H1 (cell line): ENCODE measurements at regions not wholly inside any gene's neighbourhood (a gene's known extent, or its start where the extent isn't known, plus 50 kb on each side); places are given as distances from the start of the nearest gene placed in this dataset.

Source experiments
- CTCF ChIA-PET: fragments of 300-600 bp; sonication (Branson Sonifier 250); formaldehyde crosslinking; loops from one replicate; lab custom pipeline; 2021; ENCODE audit not compliant: partially characterized antibody; lab: Charles Lee
- POLR2A ChIA-PET: fragments of 300-600 bp; sonication (Branson Sonifier 250); formaldehyde crosslinking; loops from one replicate; lab custom pipeline; 2021; ENCODE audit warnings: inconsistent platforms; ENCODE audit not compliant: partially characterized antibody; lab: Charles Lee
- DNase-seq, 2 experiments: peaks; one replicate each; pipeline versions ENCODE4 v3.0.0 to v3.0.0-alpha.2; 2010 to 2022; ENCODE audit warnings: low spot score in 2 of 2, low read depth in 1 of 2, mixed read lengths in 1 of 2
- FAIRE-seq: peaks from 2 replicates; lab custom pipeline; 2011; peaks lifted over from hg19 to GRCh38; lab: Jason Lieb, UNC
- H2AFZ ChIP-seq: 2 replicates; pipeline ENCODE4 v1.8.1; 2012; ENCODE audit warnings: low read length, inconsistent platforms
- H2AK5ac ChIP-seq: 2 replicates; pipeline ENCODE4 v1.6.1; 2013; ENCODE audit warnings: low read depth, low read length
- H2BK120ac ChIP-seq: replicated peaks from 2 replicates; pipeline ENCODE3; 2013; ENCODE audit warnings: low read depth, low read length, inconsistent platforms
- H2BK12ac ChIP-seq: 2 replicates; pipeline ENCODE4 v1.6.1; 2013; ENCODE audit warnings: low read depth, low read length
- H2BK15ac ChIP-seq: 2 replicates; pipeline ENCODE4 v1.6.1; 2013; ENCODE audit warnings: low read length
- H2BK20ac ChIP-seq: 2 replicates; pipeline ENCODE4 v1.6.1; 2013; ENCODE audit warnings: low read length
- H2BK5ac ChIP-seq: 2 replicates; pipeline ENCODE4 v1.6.1; 2013; ENCODE audit warnings: low read depth, low read length
- H3K14ac ChIP-seq: 2 replicates; pipeline ENCODE4 v1.6.1; 2013; ENCODE audit warnings: inconsistent platforms; ENCODE audit not compliant: insufficient read length
- H3K18ac ChIP-seq: 2 replicates; pipeline ENCODE4 v1.6.1; 2013; ENCODE audit warnings: low read length; ENCODE audit errors: extremely low read depth
- H3K23ac ChIP-seq: 2 replicates; pipeline ENCODE4 v1.6.1; 2013; ENCODE audit warnings: inconsistent platforms; ENCODE audit not compliant: insufficient read length
- H3K23me2 ChIP-seq: 2 replicates; pipeline ENCODE4 v1.6.1; 2013; ENCODE audit warnings: low read depth, low read length
- H3K27ac ChIP-seq: 2 replicates; pipeline ENCODE4 v1.6.1; 2011; ENCODE audit warnings: low read depth, low read length, inconsistent platforms
- H3K27me3 ChIP-seq, 4 experiments: replicated peaks in 1 of 4; 1 replicate in 1 of 4; 2 replicates in 3 of 4; pipeline versions ENCODE4 v1.6.1 to v1.8.1; 2011 to 2013; ENCODE audit warnings: low read length in 3 of 4, mild to moderate bottlenecking in 3 of 4, inconsistent platforms in 2 of 4, mixed read lengths in 2 of 4, moderate library complexity in 1 of 4; ENCODE audit not compliant: control insufficient read depth in 3 of 4, insufficient read depth in 3 of 4; ENCODE audit errors: extremely low read depth in 1 of 4
- H3K36me3 ChIP-seq, 4 experiments: 2 replicates each; pipeline versions ENCODE4 v1.6.1 to v1.8.1; 2011 to 2013; ENCODE audit warnings: mild to moderate bottlenecking in 4 of 4, low read length in 3 of 4, moderate library complexity in 2 of 4, control low read depth in 1 of 4, inconsistent platforms in 1 of 4; ENCODE audit not compliant: insufficient read depth in 4 of 4, control insufficient read depth in 2 of 4
- H3K4ac ChIP-seq: replicated peaks from 2 replicates; pipeline ENCODE3; 2013; ENCODE audit warnings: low read length, low read depth, mixed read lengths, inconsistent platforms; ENCODE audit not compliant: insufficient read length
- H3K4me1 ChIP-seq, 4 experiments: replicated peaks in 1 of 4; 1 replicate in 1 of 4; 2 replicates in 3 of 4; pipeline versions ENCODE4 v1.6.1 to v1.8.1; 2011 to 2013; ENCODE audit warnings: low read length in 3 of 4, inconsistent platforms in 2 of 4, mixed read lengths in 1 of 4; ENCODE audit not compliant: insufficient read depth in 4 of 4, control insufficient read depth in 3 of 4
- H3K4me2 ChIP-seq, 2 experiments: 2 replicates each; pipeline versions ENCODE4 v1.6.1 to v1.8.1; 2011 to 2013; ENCODE audit warnings: low read depth in 2 of 2, low read length in 2 of 2, control low read depth in 1 of 2, inconsistent platforms in 1 of 2, mild to moderate bottlenecking in 1 of 2; ENCODE audit not compliant: insufficient read depth in 1 of 2
- H3K4me3 ChIP-seq, 4 experiments: fragments of 200-600, 300-600 bp in 1 of 4; sonication (generic), shearing (Covaris generic), sonication (Bioruptor Twin) in 1 of 4; 2 replicates each; pipeline versions ENCODE4 v1.5.1 to v1.8.1; 2011 to 2016; ENCODE audit warnings: low read length in 4 of 4, low read depth in 3 of 4, control low read depth in 2 of 4, inconsistent platforms in 2 of 4, mild to moderate bottlenecking in 2 of 4, mixed read lengths in 1 of 4, moderate library complexity in 1 of 4; ENCODE audit not compliant: insufficient read depth in 2 of 4; ENCODE audit errors: extremely low read depth in 1 of 4
- H3K56ac ChIP-seq: replicated peaks from 2 replicates; pipeline ENCODE3; 2013; ENCODE audit warnings: low read depth, mild to moderate bottlenecking, mixed read lengths, low read length, inconsistent platforms; ENCODE audit not compliant: insufficient read length
- H3K79me1 ChIP-seq: 2 replicates; pipeline ENCODE4 v1.6.1; 2013; ENCODE audit warnings: low read depth, low read length, control low read depth
- H3K79me2 ChIP-seq, 2 experiments: 2 replicates each; pipeline versions ENCODE4 v1.6.1 to v1.8.1; 2012 to 2013; ENCODE audit warnings: low read length in 2 of 2, mild to moderate bottlenecking in 2 of 2, inconsistent platforms in 1 of 2; ENCODE audit not compliant: insufficient read depth in 2 of 2, control insufficient read depth in 1 of 2
- H3K9ac ChIP-seq, 4 experiments: replicated peaks in 1 of 4; 1 replicate in 1 of 4; 2 replicates in 3 of 4; pipeline versions ENCODE4 v1.6.1 to v1.8.1; 2011 to 2013; ENCODE audit warnings: low read depth in 3 of 4, low read length in 3 of 4, control low read depth in 2 of 4, mild to moderate bottlenecking in 2 of 4, moderate library complexity in 2 of 4, inconsistent platforms in 1 of 4; ENCODE audit errors: extremely low read depth in 1 of 4
- H3K9me3 ChIP-seq, 2 experiments: 2 replicates each; pipeline versions ENCODE4 v1.6.1 to v1.8.1; 2012 to 2013; ENCODE audit warnings: mild to moderate bottlenecking in 2 of 2, moderate library complexity in 2 of 2, control low read depth in 1 of 2, inconsistent platforms in 1 of 2, low read depth in 1 of 2, low read length in 1 of 2, mixed read lengths in 1 of 2; ENCODE audit not compliant: insufficient read depth in 2 of 2
- H4K20me1 ChIP-seq, 2 experiments: replicated peaks in 1 of 2; 2 replicates each; pipeline versions ENCODE3 to v1.8.1; 2011 to 2013; ENCODE audit warnings: inconsistent platforms in 2 of 2, low read length in 2 of 2, mild to moderate bottlenecking in 1 of 2; ENCODE audit not compliant: insufficient read depth in 2 of 2, control insufficient read depth in 1 of 2
- H4K5ac ChIP-seq: 2 replicates; pipeline ENCODE4 v1.6.1; 2013; ENCODE audit warnings: low read length, low read depth, mixed read lengths, inconsistent platforms; ENCODE audit not compliant: insufficient read length
- H4K8ac ChIP-seq: 2 replicates; pipeline ENCODE4 v1.8.0; 2013; ENCODE audit warnings: mild to moderate bottlenecking, moderate library complexity, low read length, inconsistent platforms; ENCODE audit not compliant: insufficient read depth; ENCODE audit errors: extremely low read depth
- H4K91ac ChIP-seq: replicated peaks from 2 replicates; pipeline ENCODE3; 2013; ENCODE audit warnings: low read length, mixed read lengths, inconsistent platforms; ENCODE audit not compliant: insufficient read length
- CEBPB ChIP-seq: IDR thresholded peaks from 2 replicates; pipeline ENCODE4 v1.6.1; 2012; ENCODE audit warnings: low read depth, low read length
- SP2 ChIP-seq: IDR thresholded peaks from 2 replicates; pipeline ENCODE4 v1.6.1; 2012; ENCODE audit warnings: mild to moderate bottlenecking, low read length, inconsistent platforms
- TCF12 ChIP-seq: IDR thresholded peaks from 2 replicates; pipeline ENCODE4 v1.6.1; 2011; ENCODE audit warnings: low read depth, mild to moderate bottlenecking, low read length
- WGBS, 2 experiments: shearing (Covaris generic) in 1 of 2; methylation state at CpG; one replicate each; pipeline versions ENCODE4 v1.1.6 to v1.1.7; 2013 to 2015; ENCODE audit warnings: low lambda C conversion rate in 2 of 2, mixed read lengths in 2 of 2, inconsistent platforms in 1 of 2, low coverage in 1 of 2, missing lambda C conversion rate in 1 of 2; ENCODE audit not compliant: insufficient replicate concordance in 2 of 2, insufficient coverage in 1 of 2, insufficient read length in 1 of 2; ENCODE audit errors: extremely low coverage in 1 of 2, missing lambda C conversion rate in 1 of 2; 5-methylcytosine and 5-hydroxymethylcytosine counted together

DNA sequence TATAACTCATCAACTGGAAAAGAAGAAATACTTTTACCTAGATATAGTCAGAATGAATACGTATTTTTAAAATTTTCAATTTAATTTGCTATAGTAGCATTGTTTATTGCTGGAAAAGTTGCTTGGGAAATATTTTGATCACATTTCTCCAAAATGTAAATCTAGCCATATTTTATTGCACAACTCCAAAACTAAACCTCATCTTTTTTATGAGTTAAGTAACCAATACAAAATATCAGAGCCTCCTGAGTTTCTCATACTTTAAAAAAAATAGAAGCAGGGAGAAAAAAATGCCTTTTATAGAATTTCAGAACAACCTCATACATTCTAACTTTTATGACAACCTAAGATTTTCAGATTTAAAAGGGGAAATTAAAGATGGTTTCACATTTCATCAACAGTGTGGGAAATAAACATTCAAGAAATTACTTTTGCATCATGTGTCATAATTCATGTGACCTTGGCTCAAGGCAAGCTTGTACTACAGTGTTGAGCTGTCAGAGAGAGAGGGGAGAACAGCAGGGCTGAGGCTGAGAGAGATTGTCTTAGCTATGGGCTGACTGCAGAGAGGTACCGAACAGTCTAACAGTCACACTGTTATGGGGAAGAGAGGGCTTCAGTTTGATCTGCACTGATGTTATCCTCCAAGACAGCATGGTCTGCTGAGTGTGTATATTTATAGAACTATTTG is 519.0 kb downstream of the LTN1 start:
- Histone ChIP-seq H3K79me2 (no peaks in the 10 kb centered on the region), H3K23ac (no peak overlapping the region), H4K5ac (no peak overlapping the region), H3K9ac (no peak overlapping the region), H3K79me1 (no peaks in the 10 kb centered on the region), H3K4ac (no peak overlapping the region), H2AFZ (no peak overlapping the region), H2BK20ac (no peak overlapping the region), H2BK15ac (no peak overlapping the region), H3K18ac (no peak overlapping the region), H4K91ac (no peak overlapping the region)
- POLR2A ChIA-PET, result no interaction called here
- no peak for FAIRE-seq
- no peak for TF ChIP-seq TCF12
- no peak for TF ChIP-seq SP2
- no peak for TF ChIP-seq CEBPB
- TF ChIP-seq, all 59 proteins: peak for 0
- Histone ChIP-seq H4K20me1 (no peaks in the 10 kb centered on the region), H3K4me2 (no peak overlapping the region), H2BK12ac (no peak overlapping the region), H2AK5ac (no peak overlapping the region), H2BK120ac (no peak overlapping the region), H3K9me3 (peaks cover 7 to 15% of the 10 kb centered on the region in 2 experiments; a peak in 3 of 4 replicates), H4K8ac (no peak overlapping the region), H3K36me3 (peaks cover 0 to 2% (median 0%) of the 10 kb centered on the region in 4 experiments; a peak in 1 of 8 replicates), H2BK5ac (no peak overlapping the region), H3K14ac (no peak overlapping the region), H3K27ac (no peak overlapping the region), H3K4me3 (no peak overlapping the region), H3K23me2 (no peaks in the 10 kb centered on the region), H3K4me1 (no peaks in the 10 kb centered on the region), H3K27me3 (no peaks in the 10 kb centered on the region), H3K56ac (no peak overlapping the region)
- CTCF ChIA-PET, result no interaction called here
- DNase-seq, result no peak
- 85% methylated on average over 2 of the region's 2 CpGs; no CpG with 5 or more reads in 1 of the 2 experiments for WGBS, 2 experiments
